HG03520 (cell line): ENCODE measurements at regions not wholly inside any gene's neighbourhood (a gene's known extent, or its start where the extent isn't known, plus 50 kb on each side); places are given as distances from the start of the nearest gene placed in this dataset.

Experiments used
- ATAC-seq: cut with Tn5 transposase; IDR thresholded peaks from one replicate; pipeline ENCODE4 v1.9.1; 2021; ENCODE audit warnings: mild to moderate bottlenecking, moderate library complexity; ENCODE audit not compliant: unreplicated experiment

DNA sequence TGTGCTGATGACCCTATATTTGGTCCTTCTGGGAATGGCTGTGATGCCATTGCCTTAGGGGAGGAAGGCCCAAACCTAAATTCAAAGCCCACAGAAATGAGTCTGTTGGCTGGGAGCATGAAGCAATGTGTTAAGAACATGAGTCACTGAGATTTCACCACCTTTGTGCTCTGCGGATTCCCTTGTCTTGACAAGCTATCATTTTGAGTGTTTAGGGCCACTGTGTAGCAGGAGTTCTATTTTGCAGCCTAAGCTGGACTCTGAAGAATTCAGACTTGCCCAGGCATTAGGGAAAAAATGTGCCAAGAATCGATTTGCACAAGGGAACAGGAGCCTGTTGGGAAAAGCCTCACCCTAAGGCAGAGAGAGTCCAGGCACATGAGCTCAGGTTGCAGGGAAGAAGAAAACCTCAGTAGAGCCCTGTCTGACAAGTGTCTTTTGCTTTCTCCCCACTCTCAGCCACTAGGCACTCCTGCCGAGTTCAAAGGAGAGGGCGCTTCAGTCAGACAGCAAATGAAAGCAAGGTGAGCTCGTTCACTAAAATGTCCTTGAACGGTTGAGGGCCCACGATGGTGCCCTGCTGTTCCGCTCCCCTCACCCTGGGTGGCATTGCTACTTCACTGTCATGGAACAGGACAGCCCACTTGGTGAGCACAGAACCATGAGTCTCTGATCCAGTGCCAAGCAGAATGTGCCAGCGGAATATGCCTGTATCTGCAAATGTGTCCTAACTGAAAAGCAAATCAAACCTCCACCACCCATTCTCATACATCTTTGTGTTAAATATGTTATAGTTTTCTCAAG is 93.6 kb downstream of the PRLHR start:
- ATAC-seq = no peak

- ATAC-seq = no peak
Observed at GRCh38 chr10:118501171-118501570, 94.3 kb downstream of the PRLHR start.

GRCh38 chr10:118500477-118501104 is 94.9 kb downstream of the PRLHR start:
- no peak for ATAC-seq

GRCh38 chr10:118499186-118499585 is 96.3 kb downstream of the PRLHR start:
- ATAC-seq = no peak

GRCh38 chr10:118498623-118499022 is 96.8 kb downstream of the PRLHR start:
- ATAC-seq = no peak

- no peak for ATAC-seq
Observed at GRCh38 chr10:118497227-118497626, 98.2 kb downstream of the PRLHR start.

DNA sequence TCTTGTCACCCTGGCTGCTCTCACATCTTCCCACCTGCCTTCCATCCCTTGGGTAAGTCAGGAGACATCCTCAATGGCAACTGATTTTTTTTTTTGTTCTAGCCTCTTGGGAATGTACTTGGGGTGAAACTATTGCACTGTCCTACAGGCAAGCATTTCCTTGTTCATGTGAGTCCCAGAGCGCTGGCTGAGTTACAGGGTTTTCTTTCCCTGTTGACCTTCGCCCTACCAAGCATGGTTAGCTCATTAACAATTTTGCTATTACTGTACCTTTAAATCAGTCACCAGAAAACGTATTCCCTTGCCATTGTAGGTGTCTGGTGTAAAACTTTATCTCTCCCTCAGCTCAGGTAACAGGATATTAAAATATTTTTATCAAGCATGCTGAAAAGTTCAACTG is 98.9 kb downstream of the PRLHR start:
- ATAC-seq = no peak

DNA sequence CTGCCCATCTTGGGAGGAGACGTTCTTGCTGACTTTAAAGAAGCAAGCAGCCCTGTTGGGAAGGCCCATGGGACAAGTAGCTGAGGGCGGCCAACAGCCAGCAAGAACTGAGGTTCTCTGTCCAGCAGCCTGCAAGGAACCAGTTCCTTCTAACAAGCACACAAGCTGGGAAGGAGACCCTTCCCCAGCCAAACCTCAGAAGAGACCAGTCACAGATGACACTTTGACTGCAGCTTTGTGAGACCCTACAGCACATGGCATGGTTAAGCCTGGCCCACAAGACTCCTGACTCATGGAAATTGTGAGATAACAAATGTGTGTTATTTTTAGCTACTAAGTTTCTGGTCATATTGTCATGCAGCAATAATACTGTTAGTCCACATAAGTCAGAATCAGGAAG is 99.9 kb downstream of the PRLHR start:
- ATAC-seq = no peak

GRCh38 chr10:118491055-118491454 is 104.4 kb downstream of the PRLHR start:
- no peak for ATAC-seq

DNA sequence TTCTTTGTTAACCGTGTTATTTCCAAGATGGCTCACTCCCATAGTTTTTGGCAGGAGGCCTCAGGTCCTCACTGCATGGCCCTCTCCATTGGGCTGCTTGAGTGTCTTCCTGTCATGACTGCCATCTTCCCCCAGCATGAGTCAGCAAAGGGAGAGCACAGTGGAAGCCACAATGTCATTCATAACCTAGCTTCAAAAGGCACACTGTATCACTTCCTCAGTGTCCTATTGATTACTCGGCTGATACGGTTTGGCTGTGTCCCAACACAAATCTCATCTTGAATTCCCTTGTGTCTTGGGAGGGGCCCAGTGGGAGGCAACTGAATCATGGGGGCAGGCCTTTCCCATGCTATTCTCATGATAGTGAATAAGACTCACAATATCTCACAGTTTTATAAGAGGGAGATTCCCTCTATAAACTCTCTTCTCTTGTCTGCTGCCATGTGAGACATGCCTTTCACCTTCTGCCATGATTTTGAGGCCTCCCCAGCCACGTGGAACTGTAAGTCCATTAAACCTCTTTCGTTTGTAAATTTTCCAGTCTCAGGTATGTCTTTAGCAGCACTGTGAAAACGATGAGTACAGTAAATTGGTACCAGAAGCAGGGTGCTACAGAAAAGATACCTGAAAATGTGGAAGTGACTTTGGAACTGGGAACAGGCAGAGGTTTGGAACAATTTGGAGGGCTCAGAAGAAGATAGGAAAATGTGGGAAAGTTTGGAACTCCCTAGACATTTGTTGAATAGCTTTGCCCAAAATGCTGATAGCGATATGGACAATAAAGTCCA is 106.5 kb downstream of the PRLHR start:
- ATAC-seq = no peak

DNA sequence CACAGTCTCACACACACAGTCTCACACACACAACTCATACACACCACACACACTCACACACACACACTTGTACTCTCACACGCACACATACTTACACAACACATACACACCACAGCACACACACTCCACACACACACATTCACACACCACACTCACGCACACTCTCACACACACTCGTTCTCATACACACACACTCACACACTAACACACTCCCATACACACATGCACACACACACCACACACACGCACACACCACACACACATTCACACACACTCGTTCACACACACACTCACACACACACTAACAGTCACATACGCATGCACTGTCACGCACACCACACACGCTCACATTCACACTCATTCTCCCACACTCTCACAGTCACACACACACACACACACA is 109.8 kb downstream of the PRLHR start:
- ATAC-seq = no peak

DNA sequence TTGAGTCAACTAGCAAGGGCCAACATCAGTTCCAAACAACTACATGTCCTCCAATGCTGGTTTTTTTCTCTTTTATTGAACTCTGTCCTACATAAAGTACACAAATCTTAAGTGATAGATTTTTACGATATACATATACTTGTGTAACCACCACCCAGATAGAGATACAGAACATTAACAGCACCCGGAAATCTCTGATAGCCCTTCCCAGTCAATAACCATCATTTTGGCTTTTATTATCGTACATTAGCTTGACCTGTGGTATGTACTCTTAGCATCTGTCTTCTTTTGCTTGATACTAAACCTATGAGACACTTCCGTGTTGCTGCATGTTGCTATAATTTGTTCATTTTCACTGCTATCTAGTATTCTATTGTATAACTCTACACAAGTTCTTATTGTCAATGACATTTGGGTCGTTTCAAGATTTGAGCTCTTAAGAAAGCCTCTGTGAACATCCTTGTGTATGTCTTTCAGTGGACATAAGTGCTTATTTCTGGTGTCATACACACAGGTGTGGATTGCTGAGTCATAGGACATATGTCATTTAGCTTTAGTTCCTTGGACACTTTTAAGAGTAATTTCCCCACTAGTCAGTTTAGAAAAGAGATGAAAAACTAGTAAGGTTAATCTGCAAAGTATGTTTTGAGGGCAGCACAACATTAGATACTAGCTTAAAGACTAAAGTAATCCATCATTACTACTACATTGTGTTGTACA is 111.1 kb downstream of the PRLHR start:
- ATAC-seq = no peak

DNA sequence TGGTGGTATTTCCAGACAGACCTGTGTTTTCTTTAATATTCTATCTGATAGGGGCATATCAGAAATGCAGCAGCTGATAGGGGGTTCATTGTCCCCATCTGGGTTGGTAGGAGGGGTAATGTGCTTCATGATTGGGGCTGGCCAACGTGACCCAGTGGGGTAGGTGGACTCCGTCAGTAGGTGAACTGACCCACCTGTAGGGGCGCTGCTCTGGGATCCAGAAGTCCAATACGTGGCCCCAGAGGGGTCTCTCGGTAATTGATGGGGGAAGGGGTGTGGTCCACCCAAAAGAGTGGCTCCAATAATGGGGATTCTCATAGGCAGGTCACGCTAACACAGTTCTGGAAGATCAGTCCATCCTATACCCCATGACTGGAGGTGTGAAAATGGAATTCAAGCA is 112.0 kb downstream of the PRLHR start:
- ATAC-seq = no peak

DNA sequence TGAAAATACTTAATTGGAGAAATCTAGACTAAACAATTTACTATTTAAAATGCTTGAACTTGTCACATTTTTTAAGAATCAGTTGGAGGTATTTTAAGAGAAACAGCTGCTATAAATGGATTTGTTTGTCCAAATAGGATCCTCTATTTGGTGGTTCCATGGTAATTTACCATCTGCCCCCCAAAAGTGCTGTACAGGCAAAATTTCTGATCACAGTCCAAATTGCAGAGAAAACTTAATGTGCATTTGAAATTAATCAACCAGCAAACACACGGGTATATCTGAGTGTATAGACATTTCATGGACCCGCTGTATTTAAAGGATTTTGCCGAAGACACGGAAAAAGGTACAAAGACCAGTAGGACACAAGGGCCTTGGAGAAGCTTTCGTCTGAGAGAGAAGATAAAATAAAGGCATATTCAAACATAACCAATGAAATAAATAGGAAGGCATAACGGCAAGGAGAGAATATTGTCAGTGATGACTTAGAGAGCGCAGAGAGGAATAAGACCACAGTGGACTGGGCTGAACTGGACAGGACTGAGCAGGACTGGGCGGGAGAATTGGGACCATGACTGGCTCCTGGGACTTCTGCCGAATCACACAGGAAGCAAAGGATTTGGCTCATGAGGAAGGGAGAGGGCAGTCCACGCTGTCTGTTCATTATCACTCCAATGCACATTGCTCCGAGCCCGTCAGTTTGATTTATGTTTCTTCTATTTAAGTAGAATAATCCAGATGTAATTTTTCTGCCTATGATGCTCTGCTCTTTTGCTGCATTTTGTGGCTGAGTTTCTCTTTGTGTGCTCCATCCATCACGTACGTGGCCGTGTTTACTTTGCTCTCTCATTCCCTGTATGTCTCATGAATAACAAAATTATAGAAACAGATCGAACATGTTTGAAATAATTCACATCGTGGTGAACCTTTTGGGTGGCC is 112.8 kb downstream of the PRLHR start:
- ATAC-seq = no peak

GRCh38 chr10:118481871-118482270 is 113.6 kb downstream of the PRLHR start:
- ATAC-seq = no peak

- no peak for ATAC-seq
Observed at GRCh38 chr10:118475214-118475613, 120.2 kb downstream of the PRLHR start.

GRCh38 chr10:118474111-118474510 is 121.3 kb downstream of the PRLHR start:
- no peak for ATAC-seq

DNA sequence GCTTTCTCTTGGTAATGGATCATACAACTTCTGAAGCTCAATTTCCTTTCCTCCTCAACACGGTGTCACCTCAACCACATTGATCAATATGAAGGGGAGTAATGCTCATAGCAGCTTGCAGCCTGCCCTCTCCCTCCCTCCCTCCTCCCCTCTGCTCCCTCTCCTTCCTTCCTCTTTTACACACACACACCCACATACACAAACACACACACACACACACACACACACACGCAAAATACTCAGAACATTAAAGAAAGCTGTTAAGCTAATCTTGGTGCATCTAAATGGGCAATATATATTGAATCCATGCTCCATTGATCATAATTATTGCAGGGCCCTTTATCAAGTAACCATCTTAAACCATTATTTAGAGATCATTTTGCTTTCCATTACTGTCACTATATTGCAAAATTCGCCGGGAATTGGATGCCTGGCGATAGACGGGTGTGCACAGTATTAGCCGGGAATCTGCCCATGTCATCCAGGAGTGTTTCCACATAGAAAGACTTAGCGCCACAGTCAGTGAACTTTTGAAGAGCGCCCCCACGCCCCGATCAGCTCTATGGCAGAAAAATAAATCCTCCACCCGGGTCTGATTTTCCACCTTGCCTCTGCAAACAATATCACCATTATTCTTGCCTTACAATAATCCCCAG is 122.0 kb downstream of the PRLHR start:
- no peak for ATAC-seq

DNA sequence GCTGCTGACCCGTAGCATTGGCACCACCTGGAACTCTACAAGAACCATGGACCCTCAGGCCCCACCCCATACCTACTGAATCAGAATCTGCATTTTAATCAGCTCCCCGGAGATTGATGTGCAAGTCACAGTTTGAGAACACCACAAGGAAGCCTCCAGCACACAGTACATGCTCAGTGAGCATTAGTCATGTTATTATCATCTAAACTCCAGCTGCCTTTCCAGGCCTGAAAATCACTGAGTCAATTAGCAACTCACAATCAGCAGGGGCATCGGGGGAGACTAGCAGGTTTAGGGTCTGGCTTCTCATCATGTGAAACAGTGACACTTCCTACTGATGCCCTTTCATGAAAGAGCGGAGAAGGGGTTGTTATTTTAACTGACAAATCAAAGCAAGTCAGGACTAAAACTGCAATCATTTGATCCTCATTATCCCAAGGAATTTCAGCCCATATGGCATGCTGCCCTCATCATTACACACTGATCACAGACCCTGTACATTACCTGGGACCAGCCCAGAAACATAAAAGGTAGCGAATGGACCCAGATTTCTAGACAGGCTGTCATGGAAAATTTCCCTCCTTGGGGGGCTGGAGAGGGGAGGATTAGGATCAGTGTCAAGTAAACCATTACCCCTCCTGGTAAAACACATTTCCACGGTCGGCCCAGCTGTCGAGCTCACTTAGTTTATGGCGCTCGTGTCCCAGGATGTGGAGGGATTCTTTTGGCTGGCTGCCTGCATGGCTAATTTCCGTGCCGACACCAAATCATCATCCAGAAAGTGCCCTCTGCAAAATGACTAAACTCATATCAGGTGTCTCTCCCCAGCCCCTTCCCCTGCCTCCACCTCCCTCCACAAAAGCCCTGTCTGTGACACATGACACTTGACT is 122.8 kb downstream of the PRLHR start:
- ATAC-seq = no peak
